Vagina (tissue), 2 donors: ENCODE measurements at regions not wholly inside any gene's neighbourhood (a gene's known extent, or its start where the extent isn't known, plus 50 kb on each side); places are given as distances from the start of the nearest gene placed in this dataset.

Experiments used
- CTCF ChIP-seq, 3 experiments: fragments of 450-650 bp in 2 of 3; fragments of 200-600 bp in 1 of 3; sonication (generic) in 1 of 3; IDR thresholded peaks; one replicate each; pipeline ENCODE4 v1.5.1; 2017 to 2019; ENCODE audit warnings: antibody characterized with exemption in 3 of 3, mild to moderate bottlenecking in 2 of 3, moderate library complexity in 2 of 3
- POLR2A ChIP-seq, 2 donors: fragments of 450-650 bp; IDR thresholded peaks; one replicate each; pipeline ENCODE4 v1.6.1; 2017; ENCODE audit warnings: antibody characterized with exemption in 2 of 2, mild to moderate bottlenecking in 2 of 2, moderate library complexity in 2 of 2
- POLR2AphosphoS5 ChIP-seq, 2 donors: sonication (generic); formaldehyde crosslinking; IDR thresholded peaks; one replicate each; pipeline ENCODE4 v1.9.0; 2017; ENCODE audit warnings: antibody characterized with exemption in 2 of 2, mild to moderate bottlenecking in 2 of 2, low read depth in 1 of 2; ENCODE audit not compliant: insufficient read depth in 1 of 2

DNA sequence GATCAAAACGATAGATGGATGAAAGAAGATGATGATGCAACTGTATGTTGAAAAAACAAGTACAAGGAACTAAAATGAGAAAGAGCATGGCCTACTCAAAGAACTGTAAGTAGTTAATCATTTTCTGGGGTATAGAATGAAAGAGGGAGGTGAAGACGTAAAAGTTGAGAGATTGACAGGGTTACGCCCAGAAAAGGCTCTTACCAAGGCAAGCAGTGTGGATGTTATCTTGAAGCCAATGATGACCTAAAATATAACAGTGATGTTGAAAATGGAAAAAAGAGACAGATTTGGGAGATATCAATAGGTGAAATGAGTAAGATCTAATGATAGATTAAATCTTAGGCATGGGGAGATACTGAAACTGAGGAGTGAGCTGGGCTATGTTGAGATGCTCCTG, 80.4 kb upstream of the GNAQ start:
- TF ChIP-seq CTCF (IDR thresholded peaks at IDR 0.05) (no peak), POLR2A (IDR thresholded peaks at IDR 0.05) (no peak), POLR2AphosphoS5 (IDR thresholded peaks at IDR 0.05; ENCODE audit: insufficient read depth in 1 of 2, low read depth in 1 of 2) (no peak)
